GM18498 (cell line): ENCODE measurements at regions not wholly inside any gene's neighbourhood (a gene's known extent, or its start where the extent isn't known, plus 50 kb on each side); places are given as distances from the start of the nearest gene placed in this dataset.

Source experiments
- ATAC-seq: cut with Tn5 transposase; IDR thresholded peaks from one replicate; pipeline ENCODE4 v1.9.1; 2021; ENCODE audit warnings: mild to moderate bottlenecking, moderate library complexity; ENCODE audit not compliant: unreplicated experiment

DNA sequence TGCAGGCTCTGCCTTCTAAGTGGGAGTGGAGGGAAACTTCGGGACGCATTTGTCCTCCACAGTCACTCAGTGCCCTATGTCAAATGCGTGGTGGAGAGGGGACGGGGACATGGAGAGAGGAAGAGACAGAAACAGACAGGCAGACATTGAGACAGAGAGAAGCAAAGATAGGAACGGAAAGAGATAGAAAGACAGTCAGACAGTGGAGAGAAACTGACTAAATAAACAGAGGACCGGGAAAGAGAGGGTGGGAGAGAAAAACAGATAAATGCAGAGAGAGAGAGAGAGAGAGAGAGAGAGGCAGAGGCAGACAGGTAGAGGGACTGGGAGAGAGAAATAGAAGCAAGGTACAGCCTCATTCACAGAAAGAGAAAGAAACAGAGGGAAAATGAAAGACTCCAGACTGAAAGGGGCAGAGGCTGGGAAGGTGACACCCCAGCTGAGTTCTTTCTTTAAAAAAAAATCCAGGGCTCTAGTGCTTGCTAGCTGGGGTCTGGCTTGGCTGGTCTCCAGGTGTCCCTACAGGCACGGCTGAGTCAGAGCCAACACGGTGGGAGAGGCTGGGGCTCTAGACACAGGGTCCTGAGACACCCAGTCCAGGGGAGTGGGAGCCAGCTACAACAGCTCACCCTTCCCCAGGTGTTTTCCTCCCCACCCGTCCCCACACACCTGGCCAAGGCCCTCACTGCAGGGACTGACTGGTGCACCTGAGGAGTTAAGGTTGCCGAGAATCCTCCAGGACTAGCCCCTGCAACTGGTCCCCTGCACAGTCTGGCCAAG, 506.1 kb upstream of the PROK2 start:
- ATAC-seq: no peak

DNA sequence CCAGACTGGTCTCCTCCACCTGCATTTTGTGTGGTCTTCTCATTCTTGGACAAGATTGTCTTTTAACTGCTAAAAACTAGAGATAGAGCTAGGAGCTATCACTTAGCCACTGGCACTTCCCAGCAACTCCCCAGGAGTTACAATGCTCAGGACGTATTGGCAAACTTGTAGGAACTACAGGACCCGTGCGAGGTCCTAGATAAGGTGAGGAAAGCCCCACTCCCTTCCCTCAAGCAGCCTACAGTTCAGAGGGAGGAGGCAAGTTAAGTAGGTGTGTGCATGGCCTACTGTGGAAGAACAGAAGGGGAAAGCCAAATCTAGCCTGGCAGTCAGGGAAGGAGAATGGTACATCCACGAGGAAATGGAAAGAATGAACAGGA, 504.7 kb upstream of the PROK2 start:
- peak; percentile 21 for ATAC-seq

DNA sequence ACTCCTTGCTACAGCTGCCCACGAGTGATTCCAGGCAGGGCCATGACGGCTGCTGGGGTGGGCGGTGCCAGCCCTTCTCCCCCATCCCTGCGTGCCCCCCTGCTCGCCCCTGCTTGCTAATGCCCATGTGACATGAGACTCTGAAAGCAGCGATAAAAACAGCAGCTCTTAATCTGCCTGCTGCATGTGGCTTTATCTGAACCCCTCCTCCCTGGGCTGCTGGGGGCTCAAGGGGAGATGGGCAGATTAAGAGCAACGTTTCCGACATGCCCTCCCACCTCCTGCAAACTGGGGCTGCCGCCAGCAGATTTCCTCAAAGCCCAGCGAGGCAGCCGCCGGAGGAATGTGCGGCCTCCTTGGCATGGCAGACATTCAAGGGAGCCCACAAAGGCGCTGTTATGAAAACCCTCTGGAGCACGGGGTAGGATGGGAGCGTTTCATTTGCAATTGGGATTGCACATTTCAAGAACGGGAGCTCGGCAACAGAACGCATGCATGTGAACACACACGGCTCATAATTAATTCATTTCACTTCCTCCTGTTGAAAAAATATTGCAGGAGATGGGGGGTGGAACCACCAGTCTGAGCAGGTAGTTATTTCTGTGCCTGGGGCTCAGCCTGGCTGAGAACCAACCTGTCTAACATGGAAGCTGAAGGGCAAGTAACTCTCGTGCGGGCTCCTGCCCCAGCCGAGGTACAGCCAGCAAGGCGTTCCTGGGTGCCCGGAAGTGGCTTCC, 504.2 kb upstream of the PROK2 start:
- peak; percentile 59 for ATAC-seq

DNA sequence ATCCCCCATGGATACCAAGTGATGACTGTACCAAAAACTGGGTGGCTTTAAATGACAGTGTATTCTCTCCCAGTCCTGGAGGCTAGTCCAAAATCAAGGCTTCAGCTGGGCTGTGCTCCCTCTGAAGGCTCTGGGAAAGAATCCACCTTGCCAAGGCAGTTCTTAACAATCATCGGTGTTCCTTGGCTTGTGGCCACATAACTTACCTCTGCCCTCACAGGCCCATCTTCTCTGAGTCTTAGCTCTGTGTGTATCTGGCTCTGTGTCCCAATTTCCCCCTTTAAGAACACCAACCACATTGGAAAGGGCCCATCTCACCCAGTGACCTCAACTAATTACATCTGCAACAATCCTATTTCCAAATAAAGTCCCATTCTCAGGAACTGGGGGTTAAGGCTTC, 503.0 kb upstream of the PROK2 start:
- ATAC-seq: no peak

DNA sequence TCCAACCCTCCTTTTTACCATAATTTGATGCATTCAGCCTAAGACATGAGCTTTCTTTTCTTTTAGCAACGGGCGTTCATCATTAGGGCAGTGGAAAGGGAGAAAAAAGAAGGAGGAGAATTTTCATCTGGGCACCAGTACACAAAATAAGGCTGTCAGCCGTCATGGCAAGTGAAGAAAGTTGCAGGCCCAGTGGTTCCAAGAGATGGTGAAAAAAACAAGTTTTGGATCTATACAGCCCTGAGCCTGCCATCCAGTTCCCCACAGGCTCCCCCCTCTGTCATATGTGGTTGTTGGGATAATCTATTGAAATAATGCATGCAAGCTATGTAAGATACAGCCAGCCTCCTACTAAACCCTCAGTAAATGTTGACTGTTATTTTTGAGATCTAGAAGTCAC, 500.6 kb upstream of the PROK2 start:
- ATAC-seq: no peak

DNA sequence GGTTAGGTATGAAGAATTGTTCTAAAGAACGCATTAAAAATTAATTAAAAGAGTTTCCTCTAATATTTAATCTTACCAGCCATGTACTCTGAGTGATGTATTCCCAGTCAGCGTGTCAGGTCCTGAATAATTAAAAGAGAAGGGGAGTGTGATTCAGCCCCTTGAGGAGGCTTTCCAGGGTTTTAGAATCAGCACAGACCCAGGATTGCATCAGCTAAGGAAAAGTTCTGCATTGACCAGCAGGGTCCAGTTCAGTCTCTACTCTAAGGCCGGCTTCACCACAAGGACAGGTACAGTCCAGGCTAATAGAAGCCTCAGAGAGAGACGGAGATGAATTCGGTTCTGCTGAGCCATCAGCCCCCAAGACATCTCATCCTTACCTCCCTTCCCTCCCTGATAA, 499.5 kb upstream of the PROK2 start:
- no peak for ATAC-seq

DNA sequence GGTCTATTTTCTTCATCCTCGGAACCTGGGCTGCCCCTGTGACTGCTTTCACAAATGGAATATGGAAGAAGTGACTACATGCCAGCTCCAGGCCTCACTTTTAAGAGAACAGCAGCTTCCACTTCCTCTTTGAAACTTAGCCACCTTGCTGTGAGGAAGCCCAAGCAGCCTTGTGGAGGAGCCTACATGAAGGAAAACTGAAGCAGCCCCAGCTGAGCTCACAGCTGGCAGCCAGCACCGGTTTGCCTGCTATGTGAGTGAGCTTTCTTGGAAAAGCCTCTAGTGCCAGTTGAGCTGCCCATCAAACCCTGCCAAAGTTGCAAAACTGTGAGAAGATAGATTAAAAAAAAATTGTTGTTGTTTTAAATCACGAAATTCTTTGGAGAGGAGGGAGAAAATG, 498.0 kb upstream of the PROK2 start:
- ATAC-seq: no peak

DNA sequence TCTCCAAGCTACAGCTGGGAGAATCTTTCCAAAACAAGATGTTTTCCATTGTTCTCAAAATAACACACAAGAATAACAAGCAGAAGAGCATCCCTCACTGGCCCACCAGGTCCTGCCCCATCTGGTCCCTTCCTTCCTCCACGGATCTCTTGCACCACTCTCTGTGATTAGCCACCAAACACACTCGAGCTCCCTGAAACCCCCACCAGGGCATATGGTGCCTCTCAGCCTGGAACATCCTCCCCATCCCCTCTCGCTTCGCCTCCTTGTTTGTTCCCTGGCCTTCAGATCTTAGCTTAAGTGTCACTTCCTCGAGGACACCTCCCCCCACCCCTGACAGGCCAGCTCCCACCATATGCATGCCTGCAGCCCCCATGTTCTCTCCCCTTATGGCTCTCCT, 496.6 kb upstream of the PROK2 start:
- no peak for ATAC-seq

DNA sequence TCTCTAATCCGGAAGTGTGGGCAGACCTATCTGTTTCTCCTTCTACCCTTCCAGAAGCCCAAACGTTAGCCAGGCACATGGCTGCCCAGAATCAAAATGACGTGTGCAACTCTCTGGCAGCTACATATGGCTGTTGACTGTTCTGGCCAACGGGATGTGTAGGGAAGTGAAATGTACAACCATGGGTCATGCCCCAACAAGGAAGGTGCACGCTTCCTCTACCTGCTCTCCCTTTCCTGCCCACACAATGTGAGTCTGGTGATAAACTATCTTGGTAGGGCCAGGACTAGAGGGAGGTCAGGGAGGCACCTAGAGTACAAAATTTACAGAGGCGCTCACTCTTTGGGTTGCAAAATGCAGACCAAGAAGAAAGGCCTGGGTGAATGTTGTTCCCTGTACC, 495.9 kb upstream of the PROK2 start:
- ATAC-seq: no peak

DNA sequence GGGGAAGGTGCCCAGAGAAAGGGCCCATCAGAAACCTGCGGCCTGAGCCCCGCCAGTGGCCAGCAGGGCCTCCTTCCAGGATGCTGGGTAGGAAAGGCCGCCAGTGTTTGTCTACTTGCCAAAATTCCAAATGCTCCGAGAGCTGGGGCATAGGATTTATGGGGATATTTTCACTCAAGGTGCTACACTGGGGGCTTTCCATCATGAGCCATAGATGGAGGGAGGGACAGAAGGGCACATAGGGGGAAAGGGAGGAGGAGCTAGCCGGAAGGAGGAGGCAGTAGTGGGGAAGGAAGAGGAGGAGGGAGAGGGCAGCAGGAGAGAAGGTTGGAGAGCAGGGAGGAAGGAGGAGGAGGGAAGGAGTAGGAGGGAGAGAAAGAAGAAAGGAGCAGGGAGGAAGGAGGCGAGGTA, 494.7 kb upstream of the PROK2 start:
- ATAC-seq: no peak

DNA sequence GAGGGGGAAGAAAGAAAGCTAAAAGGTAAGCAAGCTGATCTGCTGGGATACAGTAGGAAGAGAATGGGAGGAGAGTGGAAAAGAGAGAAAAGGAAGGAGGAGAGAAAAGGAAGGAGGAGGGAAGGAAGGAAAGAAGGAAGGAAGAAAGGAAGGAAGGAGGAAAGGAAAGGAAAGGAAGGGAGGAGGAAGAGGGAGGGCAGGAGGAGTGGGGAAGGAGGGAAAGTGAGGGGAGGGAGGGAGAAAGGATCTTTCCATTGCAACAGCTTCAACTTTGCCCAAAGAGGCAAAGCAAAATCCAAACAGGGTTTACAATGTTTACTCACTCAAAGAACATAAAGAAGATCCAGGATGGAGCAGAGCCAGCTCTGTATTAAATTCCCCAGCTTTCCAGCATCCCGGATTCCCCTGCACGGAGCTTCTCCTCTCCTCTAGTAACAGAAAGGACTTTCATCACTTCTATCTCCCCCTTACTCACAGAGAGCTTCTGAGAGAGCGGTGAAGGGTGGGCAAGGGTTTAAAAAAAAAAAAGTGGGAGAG, 494.2 kb upstream of the PROK2 start:
- ATAC-seq: no peak

DNA sequence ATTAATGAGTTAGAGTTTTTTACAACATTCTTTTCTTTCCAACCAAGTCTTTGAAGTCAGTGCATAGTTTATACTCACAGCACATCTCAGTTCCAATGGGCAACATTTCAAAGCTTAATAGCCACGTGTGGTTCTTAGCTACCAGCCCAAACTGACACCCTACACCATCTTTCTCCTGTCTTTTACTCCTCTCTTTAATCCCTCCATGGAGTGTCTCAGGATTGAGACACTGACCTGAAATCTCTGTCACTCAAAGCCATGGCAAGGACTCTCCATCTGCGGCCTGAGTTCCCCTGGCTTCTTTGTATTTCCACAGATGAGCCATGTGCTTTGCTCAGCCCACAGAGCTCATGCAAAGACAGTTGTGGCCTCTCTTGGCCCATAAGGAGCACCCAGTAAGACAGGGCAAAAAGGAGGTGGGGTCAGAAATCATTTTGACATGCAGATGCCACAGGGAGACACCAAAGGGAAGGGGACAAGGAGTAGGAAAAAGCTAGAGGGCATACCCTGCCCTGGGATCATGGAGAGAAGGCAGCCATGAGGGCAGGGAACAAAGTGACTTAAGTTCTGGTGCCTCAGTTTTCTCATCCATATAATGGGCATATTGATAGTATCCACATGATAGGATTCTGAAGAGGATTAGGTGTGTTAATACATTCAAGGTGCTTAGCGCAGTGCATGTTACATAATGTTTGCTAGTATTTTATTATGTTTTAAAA, 493.6 kb upstream of the PROK2 start:
- no peak for ATAC-seq

DNA sequence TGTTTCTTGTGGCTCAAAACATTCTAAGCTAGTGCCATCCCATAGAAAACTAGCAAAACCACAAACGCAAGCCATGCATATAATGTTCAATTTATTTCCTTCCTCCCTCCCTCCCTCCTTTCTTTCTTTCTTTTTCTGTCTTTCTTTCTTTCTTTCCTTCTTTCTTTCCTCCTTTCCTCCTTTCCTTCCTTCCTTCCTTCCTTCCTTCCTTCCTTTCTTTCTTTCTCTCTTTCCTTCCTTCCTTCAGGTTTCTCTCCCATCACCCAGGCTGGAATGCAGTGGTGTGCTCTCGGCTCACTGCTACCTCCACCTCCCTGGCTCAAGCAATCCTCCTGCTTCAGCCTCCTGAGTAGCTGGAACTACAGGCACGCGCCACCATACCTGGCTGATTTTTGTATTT, 492.8 kb upstream of the PROK2 start:
- ATAC-seq: no peak

DNA sequence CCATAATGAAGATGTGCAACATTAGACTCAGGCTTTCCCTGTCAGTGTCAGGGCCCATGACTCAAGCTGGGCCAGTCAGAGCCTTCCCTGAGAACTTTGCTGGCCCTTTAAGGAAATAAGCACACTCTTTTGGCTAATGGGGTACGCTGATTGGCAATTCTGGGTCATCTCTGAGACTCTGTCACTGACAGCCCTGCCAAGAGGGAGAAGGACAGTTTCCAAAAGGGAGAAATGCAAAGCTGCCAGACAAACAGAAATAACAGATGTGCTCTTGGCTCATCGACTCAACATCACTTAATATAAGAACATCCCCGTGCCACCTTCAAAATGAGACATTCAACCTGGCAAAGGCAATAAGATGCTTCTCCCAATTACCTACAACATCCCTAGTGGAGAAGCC, 491.9 kb upstream of the PROK2 start:
- ATAC-seq: no peak

DNA sequence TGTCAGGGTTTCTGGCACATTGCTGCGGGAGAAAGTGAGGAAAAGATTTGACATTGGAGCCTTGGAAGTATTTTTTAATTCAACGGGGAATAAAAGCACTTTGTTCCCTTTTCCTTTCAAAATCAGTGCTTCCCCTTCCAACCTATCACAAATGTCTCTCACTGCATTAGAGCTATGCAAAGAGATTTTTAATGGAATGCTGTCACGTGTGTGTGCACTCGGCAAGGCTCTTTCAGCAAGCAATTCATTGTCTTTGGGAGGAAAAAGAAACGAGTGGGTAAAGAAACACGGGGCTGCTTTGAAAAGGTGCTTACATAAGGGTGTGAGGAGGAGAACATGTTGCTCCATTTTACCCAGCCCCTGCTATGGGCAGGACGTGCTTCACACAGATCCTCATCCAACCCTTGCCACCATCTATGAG, 490.4 kb upstream of the PROK2 start:
- no peak for ATAC-seq

DNA sequence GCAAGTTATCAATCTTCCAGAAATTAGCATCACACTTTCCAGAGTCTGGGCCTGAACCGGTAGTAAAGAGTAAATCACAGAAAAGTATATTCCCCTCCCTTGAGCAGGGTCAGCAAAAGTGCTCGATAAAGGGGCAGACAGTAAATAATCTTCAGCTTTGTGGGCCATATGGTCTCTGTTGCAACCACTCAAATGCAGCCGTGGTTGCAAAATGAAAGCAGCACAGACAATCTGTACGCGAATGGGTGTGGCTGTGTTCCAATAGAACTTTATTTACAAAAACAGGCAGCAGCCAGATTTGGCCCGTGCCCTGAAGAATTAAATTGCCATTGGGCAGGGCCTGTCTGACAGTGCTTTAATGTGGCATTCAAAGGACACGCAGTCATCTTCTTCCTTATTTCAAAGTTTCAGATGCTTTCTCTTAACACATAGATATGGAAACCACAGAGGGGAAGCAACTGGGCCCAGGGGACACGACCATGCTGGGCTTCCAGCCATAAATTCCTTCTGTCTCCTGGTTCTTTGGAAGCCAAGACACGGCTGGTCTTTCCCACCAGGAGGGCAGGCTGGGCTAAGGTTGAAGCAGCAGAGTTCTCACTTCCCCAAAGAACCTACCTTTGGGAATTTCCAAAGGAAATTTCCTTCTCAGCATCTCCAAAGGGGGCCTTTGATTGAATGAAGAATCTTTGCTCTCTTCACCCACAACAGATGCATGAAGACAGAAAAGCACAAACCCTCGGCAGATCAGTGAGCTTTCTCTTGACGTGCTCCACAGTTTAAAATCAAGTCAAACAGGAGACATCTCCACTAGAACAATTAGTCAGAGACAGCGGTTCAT, 489.8 kb upstream of the PROK2 start:
- no peak for ATAC-seq

DNA sequence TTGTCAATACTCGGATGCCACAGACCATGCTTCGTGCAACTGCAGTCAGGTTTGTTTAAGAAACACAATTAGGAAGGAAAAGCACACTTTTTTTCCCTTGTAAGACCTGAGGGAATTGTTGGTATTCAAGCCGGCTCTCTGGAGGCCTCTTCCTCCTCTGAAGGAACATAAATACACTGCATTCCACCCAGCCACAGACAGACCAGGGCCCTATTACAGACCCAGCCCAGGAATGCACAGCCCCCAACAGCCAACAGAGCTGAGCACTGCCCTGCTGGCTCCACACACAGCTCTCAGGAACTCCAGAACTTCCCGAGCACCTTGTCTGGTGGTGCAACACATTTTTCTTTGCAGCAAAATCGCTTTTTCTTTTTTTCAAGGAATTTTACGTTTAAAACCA, 488.7 kb upstream of the PROK2 start:
- ATAC-seq: no peak

DNA sequence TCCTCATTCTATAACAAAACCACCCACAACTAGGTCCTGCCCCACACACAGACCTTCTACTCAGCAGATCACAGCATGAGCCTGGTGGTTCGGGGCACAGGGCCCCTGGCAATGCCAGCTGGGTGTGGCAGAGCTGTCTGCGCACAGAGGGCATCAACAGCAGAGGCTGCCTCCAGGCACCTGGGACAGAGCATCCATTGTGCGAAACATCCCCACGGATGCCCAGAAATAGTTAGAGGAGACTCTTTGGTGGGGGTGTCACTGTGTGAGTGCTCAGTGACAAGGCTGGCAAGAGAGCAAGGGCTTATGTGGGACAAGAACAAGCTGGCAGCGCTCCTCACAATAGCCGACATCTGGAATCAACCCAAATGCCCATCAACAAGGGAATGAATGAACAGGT, 487.4 kb upstream of the PROK2 start:
- no peak for ATAC-seq

DNA sequence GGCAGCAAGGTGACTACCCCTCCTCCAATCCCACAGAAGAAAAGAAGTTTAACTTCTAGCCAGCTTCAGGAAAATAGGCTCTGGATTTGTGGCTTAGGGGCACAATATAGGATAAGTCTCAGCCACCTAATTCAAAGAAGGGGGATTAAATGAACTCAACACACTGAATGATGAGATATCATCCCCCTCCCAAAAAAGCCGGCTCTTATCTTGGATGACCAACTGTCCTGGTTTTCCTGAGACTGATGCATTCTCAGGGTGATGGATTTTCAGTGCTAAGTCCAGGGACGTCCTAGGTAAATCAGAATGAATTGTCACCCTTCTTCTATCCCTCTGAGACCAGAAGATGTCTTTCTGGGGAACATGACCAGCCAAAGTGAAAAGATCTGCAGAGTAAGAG, 487.0 kb upstream of the PROK2 start:
- ATAC-seq: no peak

DNA sequence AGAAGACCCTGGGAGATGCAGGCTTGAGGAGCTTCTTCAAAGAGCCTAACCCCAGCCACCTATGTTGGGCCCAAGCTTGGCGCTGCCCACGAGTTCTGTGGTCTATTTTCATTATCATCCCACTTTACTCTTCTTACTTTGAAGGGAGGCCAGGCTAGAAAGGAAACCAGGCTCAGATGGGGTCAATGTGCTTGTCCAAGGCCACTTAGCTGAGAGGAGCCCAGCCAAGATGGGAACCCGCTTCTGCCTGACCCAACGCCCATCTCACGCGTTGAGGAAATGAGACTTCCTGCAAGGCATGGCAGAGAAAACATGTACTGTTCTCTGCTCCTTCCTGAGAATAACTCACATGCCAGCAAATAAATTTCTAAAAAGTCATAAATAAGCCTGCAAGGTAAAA, 486.3 kb upstream of the PROK2 start:
- no peak for ATAC-seq

DNA sequence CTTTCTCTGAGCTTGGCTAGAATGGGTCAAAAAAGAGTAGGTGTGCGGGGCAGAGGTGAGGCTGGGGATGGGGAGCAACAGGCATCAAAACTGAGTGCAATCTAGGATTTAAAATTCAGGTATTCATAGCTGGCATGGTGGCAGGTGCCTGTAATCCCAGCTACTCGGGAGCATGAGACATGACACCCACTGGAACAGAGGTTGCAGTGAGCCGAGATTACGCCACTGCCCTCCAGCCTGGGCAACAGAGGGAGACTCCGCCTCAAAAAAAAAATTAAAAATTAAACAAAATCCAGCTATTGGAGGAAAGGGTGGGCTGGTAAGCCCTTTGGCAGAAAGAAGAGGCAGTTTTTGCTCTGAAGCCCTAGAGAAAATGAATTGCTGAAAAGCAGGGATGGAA, 485.8 kb upstream of the PROK2 start:
- no peak for ATAC-seq
